ENCODE measurements at regions not wholly inside any gene's neighbourhood (a gene's known extent, or its start where the extent isn't known, plus 50 kb on each side); places are given as distances from the start of the nearest gene placed in this dataset.

- TF ChIP-seq E2F1 (CRISPR knock-in tag; IDR thresholded peaks at IDR 0.05) (no peak), NR1H2 (CRISPR knock-in tag; IDR thresholded peaks at IDR 0.05) (no peak), ESRRA (CRISPR knock-in tag; IDR thresholded peaks at IDR 0.05; ENCODE audit: borderline replicate concordance) (no peak)
Observed at GRCh38 chr16:26335236-26335853, 643.6 kb downstream of the HS3ST4 start (continued).

GRCh38 chr16:26342621-26343020 lies 650.9 kb downstream of the HS3ST4 start:
- ChIA-PET CTCF (no interaction called here), POLR2A (interaction anchor here (0.7 kb wide), 1 partner anchor 250 kb away, joined by 3 read pairs; no protein-coding TSS in a partner anchor)
- Mint-ChIP-seq H3K4me3 (no peak overlapping the region), H3K36me3 (no peaks in the 10 kb centered on the region), H3K27me3 (ENCODE audit: low read depth) (peaks cover 3% of the 10 kb centered on the region; the same call in 1 of the 2 replicates), H3K4me1 (peaks cover 6% of the 10 kb centered on the region), H3K27ac (no peak overlapping the region), H3K9me3 (0 out of 2 replicates have a peak, but pooled peaks cover 4% of the 10 kb centered on the region)
- ATAC-seq, result no peak
- DNase-seq (ENCODE audit: low spot score), result no peak
- TF ChIP-seq ZNF416 (CRISPR knock-in tag; IDR thresholded peaks at IDR 0.05), result no peak
- no peak for TF ChIP-seq TCF7 (CRISPR knock-in tag; IDR thresholded peaks at IDR 0.05; ENCODE audit: low read depth)
- TF ChIP-seq IRF2 (CRISPR knock-in tag; IDR thresholded peaks at IDR 0.05; ENCODE audit: borderline replicate concordance, low read depth), result no peak
- no peak for TF ChIP-seq USF2 (CRISPR knock-in tag; IDR thresholded peaks at IDR 0.05)
- TF ChIP-seq EMX1 (CRISPR knock-in tag; IDR thresholded peaks at IDR 0.05), result no peak
- no peak for TF ChIP-seq JUN (CRISPR knock-in tag; IDR thresholded peaks at IDR 0.05)
- no peak for TF ChIP-seq CREB1 (CRISPR knock-in tag; IDR thresholded peaks at IDR 0.05)
- no peak for TF ChIP-seq ATF2 (CRISPR knock-in tag; IDR thresholded peaks at IDR 0.05; ENCODE audit: borderline replicate concordance, low read depth)
- no peak for TF ChIP-seq NFE2L1 (CRISPR knock-in tag; IDR thresholded peaks at IDR 0.05)
- TF ChIP-seq AFF4 (CRISPR knock-in tag; IDR thresholded peaks at IDR 0.05; ENCODE audit: borderline replicate concordance), result no peak
- no peak for TF ChIP-seq SMAD3 (CRISPR knock-in tag; IDR thresholded peaks at IDR 0.05; ENCODE audit: borderline replicate concordance)
- no peak for TF ChIP-seq ZNF219 (CRISPR knock-in tag; IDR thresholded peaks at IDR 0.05; ENCODE audit: borderline replicate concordance)
- TF ChIP-seq RORB (CRISPR knock-in tag; IDR thresholded peaks at IDR 0.05), result no peak

- Mint-ChIP-seq H3K4me1 (peaks cover 6% of the 10 kb centered on the region; the same call in 1 of the 2 replicates), H3K27ac (no peak overlapping the region), H3K27me3 (ENCODE audit: low read depth) (peaks cover 3% of the 10 kb centered on the region; the same call in 1 of the 2 replicates), H3K36me3 (no peaks in the 10 kb centered on the region), H3K4me3 (no peak overlapping the region), H3K9me3 (0 out of 2 replicates have a peak, but pooled peaks cover 4% of the 10 kb centered on the region)
- DNase-seq (ENCODE audit: low spot score), result no peak
- ChIA-PET CTCF (no interaction called here), POLR2A (no interaction called here)
- ATAC-seq, result no peak
- TF ChIP-seq NFYB (CRISPR knock-in tag; conservative IDR thresholded peaks at IDR 0.05; ENCODE audit: low read depth) (no peak), EMX1 (CRISPR knock-in tag; IDR thresholded peaks at IDR 0.05) (no peak), ZNF121 (CRISPR knock-in tag; IDR thresholded peaks at IDR 0.05) (no peak), ZNF416 (CRISPR knock-in tag; IDR thresholded peaks at IDR 0.05) (no peak), CREM (CRISPR knock-in tag; IDR thresholded peaks at IDR 0.05) (no peak), TCF7 (CRISPR knock-in tag; IDR thresholded peaks at IDR 0.05; ENCODE audit: low read depth) (no peak), GRHL2 (CRISPR knock-in tag; IDR thresholded peaks at IDR 0.05; ENCODE audit: insufficient replicate concordance, severe bottlenecking) (no peak), PREB (CRISPR knock-in tag; IDR thresholded peaks at IDR 0.05; ENCODE audit: borderline replicate concordance) (no peak), ZNF281 (CRISPR knock-in tag; IDR thresholded peaks at IDR 0.05) (no peak)
Observed at GRCh38 chr16:26344240-26344776, 652.5 kb downstream of the HS3ST4 start.
